ENCODE measurements at regions not wholly inside any gene's neighbourhood (a gene's known extent, or its start where the extent isn't known, plus 50 kb on each side); places are given as distances from the start of the nearest gene placed in this dataset.

GRCh38 chr15:61387675-61388074 is 158.6 kb upstream of the RORA start:
- Histone ChIP-seq H2AK5ac (ENCODE audit: low read depth, low read length) (no peak overlapping the region), H3K79me1 (ENCODE audit: low read depth in 1 of 2, low read length in 2 of 2) (no peaks in the 10 kb centered on the region), H3K4me1 (ENCODE audit: control insufficient read depth, insufficient read depth, low read length) (no peaks in the 10 kb centered on the region; the same call in 1 of the 2 replicates), H2BK5ac (ENCODE audit: low read depth, low read length, poor library complexity, severe bottlenecking) (no peak overlapping the region), H2BK15ac (ENCODE audit: low read depth, low read length) (no peak overlapping the region), H2AK9ac (replicated peaks; ENCODE audit: low read depth, low read length, poor library complexity) (no peak overlapping the region), H3K56ac (ENCODE audit: extremely low read depth, insufficient read depth, low read length) (no peak overlapping the region; the same call in 1 of the 2 replicates), H3K14ac (replicated peaks; ENCODE audit: low read depth, low read length) (no peak overlapping the region), H3K4me2 (ENCODE audit: low read depth, low read length) (no peak overlapping the region), H4K20me1 (ENCODE audit: insufficient read depth, low read length) (no peaks in the 10 kb centered on the region), H3K36me3 (ENCODE audit: control insufficient read depth, insufficient read depth, low read length) (no peaks in the 10 kb centered on the region), H2BK120ac (ENCODE audit: low read depth, low read length) (no peak overlapping the region), H3K18ac (ENCODE audit: low read depth, low read length) (no peak overlapping the region), H3K23ac (ENCODE audit: low read depth, low read length) (no peak overlapping the region), H4K91ac (ENCODE audit: insufficient read depth, low read depth, low read length) (no peak overlapping the region), H3K27ac (ENCODE audit: insufficient read depth, low read length) (no peak overlapping the region), H3K4me3 (ENCODE audit: insufficient read depth, low read depth, low read length) (no peak overlapping the region), H3K27me3 (ENCODE audit: control insufficient read depth, insufficient read depth, low read length) (no peaks in the 10 kb centered on the region), H4K8ac (ENCODE audit: low read depth in 2 of 2, low read length in 2 of 2) (no peak overlapping the region), H3K9me1 (ENCODE audit: insufficient read depth, low read length) (no peaks in the 10 kb centered on the region), H3K9ac (ENCODE audit: low read depth, low read length) (no peak overlapping the region), H3K4ac (ENCODE audit: low read depth, low read length) (no peak overlapping the region), H2AFZ (replicated peaks; ENCODE audit: low read length, poor library complexity) (no peak overlapping the region), H2BK20ac (ENCODE audit: low read depth, low read length) (no peak overlapping the region), H3K9me3 (ENCODE audit: control insufficient read depth, insufficient read depth, low read length) (no peaks in the 10 kb centered on the region; the same call in 1 of the 2 replicates), H4K5ac (ENCODE audit: low read depth, low read length) (no peak overlapping the region)
- dilution Hi-C loops (cut with HindIII; ENCODE audit: low sequenced_read_pairs, unreplicated experiment): no loop called here
- no peak for DNase-seq
- POLR2A ChIA-PET (ENCODE audit: unreplicated experiment): no interaction called here
- intact Hi-C loops (cut with micrococcal nuclease): no loop called here
- in situ Hi-C loops (cut with MboI; ENCODE audit: low sequenced_read_pairs): no loop called here
- CTCF ChIA-PET: interaction anchor here (0.6 kb wide), 1 partner anchor 10 kb away, joined by 6 read pairs; no protein-coding TSS in a partner anchor
- no peak for TF ChIP-seq FOS (IDR thresholded peaks at IDR 0.05; ENCODE audit: low read depth, low read length)
- TF ChIP-seq, protein P1, sequence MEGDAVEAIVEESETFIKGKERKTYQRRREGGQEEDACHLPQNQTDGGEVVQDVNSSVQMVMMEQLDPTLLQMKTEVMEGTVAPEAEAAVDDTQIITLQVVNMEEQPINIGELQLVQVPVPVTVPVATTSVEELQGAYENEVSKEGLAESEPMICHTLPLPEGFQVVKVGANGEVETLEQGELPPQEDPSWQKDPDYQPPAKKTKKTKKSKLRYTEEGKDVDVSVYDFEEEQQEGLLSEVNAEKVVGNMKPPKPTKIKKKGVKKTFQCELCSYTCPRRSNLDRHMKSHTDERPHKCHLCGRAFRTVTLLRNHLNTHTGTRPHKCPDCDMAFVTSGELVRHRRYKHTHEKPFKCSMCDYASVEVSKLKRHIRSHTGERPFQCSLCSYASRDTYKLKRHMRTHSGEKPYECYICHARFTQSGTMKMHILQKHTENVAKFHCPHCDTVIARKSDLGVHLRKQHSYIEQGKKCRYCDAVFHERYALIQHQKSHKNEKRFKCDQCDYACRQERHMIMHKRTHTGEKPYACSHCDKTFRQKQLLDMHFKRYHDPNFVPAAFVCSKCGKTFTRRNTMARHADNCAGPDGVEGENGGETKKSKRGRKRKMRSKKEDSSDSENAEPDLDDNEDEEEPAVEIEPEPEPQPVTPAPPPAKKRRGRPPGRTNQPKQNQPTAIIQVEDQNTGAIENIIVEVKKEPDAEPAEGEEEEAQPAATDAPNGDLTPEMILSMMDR (conservative IDR thresholded peaks at IDR 0.05; ENCODE audit: low read depth, low read length): no peak
- TF ChIP-seq MAZ (IDR thresholded peaks at IDR 0.05; ENCODE audit: borderline replicate concordance, low read depth, low read length): no peak
- no peak for TF ChIP-seq POLR2A (IDR thresholded peaks at IDR 0.05; ENCODE audit: low read depth, low read length)
- TF ChIP-seq, protein P2, sequence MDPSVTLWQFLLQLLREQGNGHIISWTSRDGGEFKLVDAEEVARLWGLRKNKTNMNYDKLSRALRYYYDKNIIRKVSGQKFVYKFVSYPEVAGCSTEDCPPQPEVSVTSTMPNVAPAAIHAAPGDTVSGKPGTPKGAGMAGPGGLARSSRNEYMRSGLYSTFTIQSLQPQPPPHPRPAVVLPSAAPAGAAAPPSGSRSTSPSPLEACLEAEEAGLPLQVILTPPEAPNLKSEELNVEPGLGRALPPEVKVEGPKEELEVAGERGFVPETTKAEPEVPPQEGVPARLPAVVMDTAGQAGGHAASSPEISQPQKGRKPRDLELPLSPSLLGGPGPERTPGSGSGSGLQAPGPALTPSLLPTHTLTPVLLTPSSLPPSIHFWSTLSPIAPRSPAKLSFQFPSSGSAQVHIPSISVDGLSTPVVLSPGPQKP (IDR thresholded peaks at IDR 0.05; ENCODE audit: borderline replicate concordance, low read depth, low read length): no peak
- TF ChIP-seq BHLHE40 (IDR thresholded peaks at IDR 0.05; ENCODE audit: low read depth, low read length): no peak
- no peak for TF ChIP-seq RFX5 (IDR thresholded peaks at IDR 0.05; ENCODE audit: low read depth, low read length)
- TF ChIP-seq RCOR1 (IDR thresholded peaks at IDR 0.05; ENCODE audit: insufficient replicate concordance, low read length): no peak
- TF ChIP-seq SMC3 (IDR thresholded peaks at IDR 0.05; ENCODE audit: low read depth, low read length): no peak
- TF ChIP-seq MXI1 (IDR thresholded peaks at IDR 0.05; ENCODE audit: borderline replicate concordance, low read depth, low read length): no peak
- TF ChIP-seq CHD1 (IDR thresholded peaks at IDR 0.05; ENCODE audit: low read depth, low read length): no peak
- no peak for TF ChIP-seq MAFK (IDR thresholded peaks at IDR 0.05; ENCODE audit: low read depth, low read length)
- no peak for TF ChIP-seq RAD21 (IDR thresholded peaks at IDR 0.05; ENCODE audit: low read length)
- TF ChIP-seq USF2 (IDR thresholded peaks at IDR 0.05; ENCODE audit: low read depth, low read length): no peak
- no peak for TF ChIP-seq NFE2L2 (IDR thresholded peaks at IDR 0.05; ENCODE audit: low read depth, low read length)
- no peak for TF ChIP-seq CEBPB (IDR thresholded peaks at IDR 0.05; ENCODE audit: low read depth, low read length)
- no peak for ATAC-seq (ENCODE audit: low read depth)
- BruUV-seq (replicated peaks): no TSS peak
